GM19328 (cell line): ENCODE measurements at regions not wholly inside any gene's neighbourhood (a gene's known extent, or its start where the extent isn't known, plus 50 kb on each side); places are given as distances from the start of the nearest gene placed in this dataset.
"Not testable (repeated sequence)": the region's sequence is repeated elsewhere in the genome, so short reads cannot be mapped to it uniquely, and the experiment has no call there.

Experiments
- ATAC-seq: cut with Tn5 transposase; IDR thresholded peaks from one replicate; pipeline ENCODE4 v1.9.1; 2021; ENCODE audit warnings: mild to moderate bottlenecking, moderate library complexity; ENCODE audit not compliant: unreplicated experiment

DNA sequence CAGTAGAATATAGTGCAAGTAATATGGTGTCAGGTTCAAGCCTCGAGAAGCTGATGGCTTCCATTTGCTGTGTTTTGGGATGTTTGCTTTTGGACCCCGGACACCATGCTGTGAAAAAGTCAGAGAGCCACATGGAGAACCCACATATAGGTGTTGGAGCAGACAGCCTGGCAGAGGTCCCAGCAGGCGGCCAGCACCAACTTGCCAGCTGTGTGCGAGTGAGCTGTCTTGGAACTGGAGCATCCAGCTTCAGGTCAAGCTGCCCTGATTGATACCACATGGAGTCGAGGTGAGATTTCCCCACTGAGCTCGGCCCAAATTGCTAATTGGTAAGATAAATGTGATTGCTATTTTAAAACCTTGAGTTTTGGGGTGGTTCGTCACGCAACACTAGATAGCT lies 185.7 kb upstream of the TBL1XR1 start:
- ATAC-seq: no peak

DNA sequence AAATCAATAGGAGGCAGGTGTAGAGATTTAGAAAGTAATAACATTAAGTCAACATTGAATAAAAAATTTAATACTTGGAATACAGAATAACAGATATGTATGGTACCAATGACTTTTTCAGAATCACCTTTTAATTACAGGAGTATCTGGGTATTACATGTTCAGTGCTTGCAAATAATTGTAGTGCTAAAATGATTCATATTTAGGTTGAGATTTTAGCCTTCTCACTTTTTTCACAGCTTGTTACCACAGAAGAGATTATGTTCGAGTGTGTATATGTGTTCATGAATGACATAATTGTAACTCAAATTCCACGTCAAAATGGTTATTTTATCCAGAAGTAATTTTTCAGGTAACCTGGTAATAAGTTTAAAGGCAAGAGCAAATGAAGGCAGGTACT lies 187.9 kb upstream of the TBL1XR1 start:
- no peak for ATAC-seq

DNA sequence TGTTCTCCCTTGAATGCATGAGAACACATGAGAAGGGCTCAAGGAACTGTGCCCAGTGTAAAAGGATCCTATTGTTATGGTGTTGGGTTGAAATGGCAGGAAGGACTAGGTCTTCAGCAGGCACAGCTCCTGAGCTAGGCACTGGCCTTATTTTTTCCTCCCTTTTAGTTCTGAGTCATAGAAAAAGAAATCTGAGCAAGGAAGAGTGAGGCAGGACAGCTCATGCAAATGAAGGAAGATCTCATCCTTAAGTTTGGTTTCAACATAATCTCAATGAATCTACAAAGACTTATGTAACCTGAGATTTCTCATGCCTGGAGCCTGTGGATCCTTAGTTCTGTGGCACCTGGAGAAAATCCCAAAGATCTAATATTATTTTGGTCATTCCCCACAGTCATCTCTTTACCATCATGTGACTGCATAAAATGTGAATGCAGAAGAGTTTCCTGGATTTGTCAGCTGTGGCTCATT lies 188.6 kb upstream of the TBL1XR1 start:
- ATAC-seq: no peak

DNA sequence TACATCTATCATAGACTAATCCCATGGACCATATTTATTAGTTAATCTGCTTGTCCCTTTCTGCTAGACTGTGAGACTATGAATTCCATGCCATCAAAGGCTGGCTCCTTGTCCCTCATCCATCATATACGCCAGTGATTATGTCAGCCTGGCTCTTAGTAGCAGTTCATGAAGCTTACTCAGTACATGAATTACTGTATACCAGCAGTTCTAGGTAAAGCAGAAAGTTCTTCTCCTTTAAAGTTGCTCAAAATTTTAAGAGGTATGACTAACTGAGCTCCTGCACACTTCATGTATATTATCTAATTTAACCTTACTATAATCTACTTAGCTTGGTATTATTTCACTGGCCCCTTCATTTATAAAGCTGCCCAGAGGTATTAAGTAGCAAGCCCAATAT lies 190.9 kb upstream of the TBL1XR1 start:
- ATAC-seq: no peak

DNA sequence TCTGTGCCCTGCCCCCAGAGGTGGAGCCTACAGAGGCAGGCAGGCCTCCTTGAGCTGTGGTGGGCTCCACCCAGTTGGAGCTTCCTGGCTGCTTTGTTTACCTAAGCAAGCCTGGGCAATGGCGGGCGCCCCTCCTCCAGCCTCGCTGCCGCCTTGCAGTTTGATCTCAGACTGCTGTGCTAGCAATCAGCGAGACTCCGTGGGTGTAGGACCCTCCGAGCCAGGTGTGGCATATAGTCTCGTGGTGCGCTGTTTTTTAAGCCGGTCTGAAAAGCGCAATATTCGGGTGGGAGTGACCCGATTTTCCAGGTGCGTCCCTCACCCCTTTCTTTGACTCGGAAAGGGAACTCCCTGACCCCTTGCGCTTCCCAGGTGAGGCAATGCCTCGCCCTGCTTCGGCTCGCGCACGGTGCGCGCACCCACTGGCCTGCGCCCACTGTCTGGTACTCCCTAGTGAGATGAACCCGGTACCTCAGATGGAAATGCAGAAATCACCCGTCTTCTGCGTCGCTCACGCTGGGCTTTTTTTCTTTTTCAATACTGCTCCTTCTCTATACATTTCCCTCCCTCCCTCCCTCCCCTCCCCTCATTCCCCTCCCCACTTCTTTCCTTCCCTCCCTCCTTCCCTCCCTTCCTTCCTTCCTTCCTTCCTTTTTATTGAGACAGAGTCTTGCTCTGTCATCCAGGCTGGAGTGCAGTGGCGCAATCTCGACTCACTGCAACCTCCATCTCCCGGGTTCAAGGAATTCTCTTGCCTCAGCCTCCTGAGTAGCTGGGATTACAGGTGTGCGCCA lies 197.1 kb upstream of the TBL1XR1 start:
- not testable (repeated sequence) for ATAC-seq

DNA sequence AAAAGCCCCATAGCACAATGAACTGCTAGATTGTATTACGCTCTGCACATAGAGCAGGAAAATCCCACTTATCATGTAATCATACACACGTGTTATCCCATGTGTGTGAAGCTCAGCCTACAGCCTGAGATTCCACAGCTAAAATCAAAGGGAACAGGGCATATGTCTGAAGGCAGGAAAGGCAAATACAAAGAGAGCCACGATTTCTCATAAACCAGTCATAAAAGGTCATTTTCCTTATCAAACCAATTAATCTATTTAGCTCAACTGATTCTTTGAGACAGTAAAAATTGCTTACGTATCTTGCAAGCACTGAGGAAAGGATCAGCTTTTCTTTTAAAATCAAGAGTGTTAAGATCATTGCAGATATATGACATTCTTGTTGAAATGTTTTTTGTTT lies 199.5 kb upstream of the TBL1XR1 start:
- no peak for ATAC-seq

DNA sequence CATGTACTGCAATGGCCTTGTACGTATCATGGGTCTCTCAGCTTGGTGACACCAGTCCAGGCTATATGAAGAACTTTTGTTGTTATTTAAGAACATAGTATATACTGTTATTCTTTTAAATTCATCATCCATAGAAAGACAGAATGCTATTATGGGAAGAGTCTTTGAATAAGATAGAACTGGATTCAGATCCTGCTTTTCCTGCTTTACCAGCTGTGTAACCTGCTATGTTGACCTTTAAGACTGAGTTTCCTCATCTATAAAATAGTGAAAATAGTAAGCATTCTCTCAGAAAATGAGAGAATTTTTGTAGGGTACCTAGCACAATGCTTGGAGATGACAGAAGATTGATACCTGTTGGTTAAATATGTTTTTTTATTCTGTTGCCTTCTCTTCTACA lies 204.1 kb upstream of the TBL1XR1 start:
- ATAC-seq: no peak

DNA sequence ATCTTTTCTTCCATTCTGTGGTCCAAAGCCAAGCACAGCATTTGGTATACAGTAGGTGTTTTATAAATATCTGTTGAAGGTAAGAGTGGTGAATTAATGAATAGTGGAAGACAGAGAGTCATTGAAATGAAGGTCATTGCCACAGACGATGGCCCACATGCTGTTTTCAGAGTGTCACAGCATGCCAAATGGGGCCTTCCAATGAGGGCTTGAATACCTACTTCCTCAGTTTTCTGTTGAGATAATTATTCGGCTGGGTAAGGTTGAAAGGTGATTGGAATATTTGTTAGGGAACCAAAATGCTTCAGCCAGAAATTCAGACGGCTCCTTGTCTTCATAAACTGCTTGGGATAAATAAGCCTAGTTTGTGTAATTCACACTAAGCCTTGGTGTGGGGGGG lies 205.3 kb upstream of the TBL1XR1 start:
- no peak for ATAC-seq

DNA sequence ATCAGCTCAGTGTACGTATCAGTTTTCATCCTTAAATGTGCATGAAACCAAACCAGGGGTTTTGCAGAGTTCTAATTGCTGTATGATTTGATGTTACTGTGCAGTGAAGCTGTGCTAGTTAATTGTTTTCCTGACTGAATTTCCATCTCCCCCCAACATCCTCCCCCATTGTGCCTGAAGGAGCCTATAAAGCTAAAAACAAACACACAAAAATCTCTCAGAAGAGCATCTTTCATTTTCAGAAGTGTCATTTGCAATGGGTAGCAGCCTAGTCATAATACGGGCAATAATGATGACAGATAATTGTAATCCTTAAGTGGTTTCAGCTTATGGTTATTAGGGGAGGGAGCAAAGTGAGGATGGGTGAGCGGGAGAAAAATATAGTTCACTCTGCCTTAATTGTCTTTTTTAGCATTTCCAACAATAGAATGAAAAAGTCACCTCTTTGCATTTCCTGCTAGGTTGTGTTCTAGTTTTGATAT lies 207.9 kb upstream of the TBL1XR1 start:
- no peak for ATAC-seq

DNA sequence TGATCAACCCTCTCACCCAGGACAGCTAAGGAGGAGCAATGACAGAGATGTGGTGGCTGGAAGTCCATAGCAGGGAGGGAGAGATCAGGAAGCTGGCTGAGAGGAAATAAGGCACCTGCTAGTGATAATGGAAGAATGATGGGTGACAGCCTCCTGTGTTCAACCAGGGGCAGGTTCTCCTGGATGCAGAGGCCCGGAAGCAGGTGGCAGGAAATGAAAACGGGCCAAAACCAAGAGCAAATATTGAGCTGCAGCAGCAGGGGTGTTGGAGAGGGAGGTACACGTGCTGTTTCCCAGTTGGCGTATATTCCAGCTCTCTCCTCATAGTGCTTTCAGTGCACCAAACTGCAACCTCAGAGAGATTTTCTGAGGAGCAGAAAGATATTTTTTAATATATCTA lies 213.4 kb upstream of the TBL1XR1 start:
- ATAC-seq: no peak

DNA sequence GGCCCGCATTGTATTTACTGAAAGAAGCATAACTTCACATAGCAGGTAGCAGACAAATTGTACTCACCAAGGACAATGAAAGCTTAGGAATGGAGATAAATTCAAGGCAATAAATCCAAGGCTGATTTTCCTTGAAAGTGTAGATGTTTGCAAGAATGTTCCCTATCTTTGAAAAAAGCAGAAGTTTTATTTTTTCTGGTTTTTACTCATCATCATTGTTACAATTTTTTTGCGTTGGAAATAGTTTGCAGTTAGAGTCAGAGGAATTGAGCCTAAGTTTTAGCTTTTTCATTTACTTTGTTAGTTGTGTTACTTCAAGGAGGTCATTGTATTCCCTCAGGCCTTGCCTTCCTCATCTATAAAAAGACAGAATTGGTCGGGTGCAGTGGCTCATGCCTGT lies 213.9 kb upstream of the TBL1XR1 start:
- no peak for ATAC-seq

DNA sequence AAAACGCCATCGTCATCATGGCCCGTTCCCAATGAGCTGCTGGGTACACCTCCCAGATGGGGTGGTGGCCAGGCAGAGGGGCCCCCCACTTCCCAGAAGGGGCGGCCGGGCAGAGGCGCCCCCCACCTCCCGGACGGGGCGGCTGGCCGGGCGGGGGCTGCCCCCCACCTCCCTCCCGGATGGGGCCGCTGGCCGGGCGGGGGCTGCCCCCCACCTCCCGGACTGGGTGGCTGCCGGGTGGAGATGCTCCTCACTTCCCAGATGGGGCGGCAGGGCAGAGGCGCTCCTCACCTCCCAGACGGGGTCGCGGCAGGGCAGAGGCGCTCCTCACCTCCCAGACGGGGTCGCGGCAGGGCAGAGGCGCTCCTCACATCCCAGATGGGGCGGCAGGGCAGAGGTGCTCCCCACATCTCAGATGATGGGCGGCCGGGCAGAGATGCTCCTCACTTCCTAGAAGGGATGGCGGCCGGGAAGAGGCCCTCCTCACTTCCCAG lies 215.4 kb upstream of the TBL1XR1 start:
- not testable (repeated sequence) for ATAC-seq

DNA sequence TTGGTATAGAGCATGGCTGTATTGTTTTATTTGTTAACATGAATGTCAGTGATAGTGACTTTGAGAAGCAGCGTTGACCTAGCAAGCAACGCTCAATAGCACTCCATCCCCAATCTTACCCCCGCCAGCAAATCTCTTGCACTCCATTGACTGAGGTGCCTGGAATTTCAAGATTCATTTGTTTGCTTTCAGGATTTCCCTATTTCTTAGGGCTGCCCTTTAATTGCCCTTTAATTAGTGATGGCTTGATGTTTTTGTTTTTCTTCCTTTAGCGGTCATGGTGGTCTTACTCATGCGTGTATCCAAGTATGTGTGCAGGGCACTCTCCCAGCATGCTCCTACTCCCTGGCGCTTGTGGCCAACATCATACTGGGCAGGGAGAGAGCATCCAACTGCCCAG lies 216.8 kb upstream of the TBL1XR1 start:
- ATAC-seq: no peak

DNA sequence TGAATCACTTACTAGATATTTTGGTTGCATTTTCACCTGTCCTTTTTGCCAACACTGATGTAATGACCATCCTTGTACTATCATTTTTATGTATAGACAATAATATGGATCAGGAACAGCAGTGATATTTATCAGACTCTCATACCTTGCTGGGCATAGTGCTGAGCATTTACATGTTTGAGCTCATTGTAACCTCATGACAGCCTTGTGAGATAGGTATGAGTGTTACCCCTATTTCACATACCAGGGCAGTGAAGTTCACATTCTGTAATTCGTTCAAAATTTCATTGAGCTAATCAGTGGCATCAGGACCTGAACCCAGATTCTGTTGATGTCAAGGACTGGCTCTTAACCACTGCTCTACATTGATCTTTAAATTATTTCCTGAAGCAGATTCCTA lies 221.5 kb upstream of the TBL1XR1 start:
- ATAC-seq: no peak

DNA sequence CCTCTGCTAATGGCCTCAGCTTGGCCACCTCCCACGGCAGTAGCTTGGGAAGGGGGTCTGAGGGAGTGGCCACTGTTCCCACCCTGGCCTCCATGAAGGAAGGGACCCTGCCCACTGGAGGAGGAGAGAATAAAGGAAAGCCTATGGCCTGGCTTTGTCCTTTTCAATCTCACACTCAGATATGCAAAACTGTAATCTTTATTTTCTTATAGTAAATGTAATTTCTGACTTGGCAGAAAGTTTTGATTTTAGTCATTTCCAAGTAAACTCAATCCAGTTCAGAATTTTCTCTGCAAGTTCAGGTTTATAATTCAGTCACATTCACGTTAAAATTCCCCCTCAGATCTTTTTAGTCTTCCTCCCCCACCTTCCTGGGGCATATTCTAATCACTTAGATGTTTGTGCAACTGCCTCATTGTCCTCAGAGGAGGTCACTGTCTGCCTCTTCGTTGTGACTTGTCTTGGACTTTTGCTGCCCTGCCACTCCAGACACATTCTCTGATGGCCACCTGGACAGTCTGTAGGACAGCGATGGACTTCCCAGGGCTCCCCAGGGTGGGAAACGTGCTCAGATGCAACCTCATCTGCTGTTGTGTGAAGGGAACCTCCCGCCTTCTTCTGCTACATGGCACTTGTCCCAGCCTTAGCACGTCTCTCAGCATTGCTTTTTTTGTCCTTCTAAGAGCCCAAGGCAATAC lies 222.8 kb upstream of the TBL1XR1 start:
- no peak for ATAC-seq

DNA sequence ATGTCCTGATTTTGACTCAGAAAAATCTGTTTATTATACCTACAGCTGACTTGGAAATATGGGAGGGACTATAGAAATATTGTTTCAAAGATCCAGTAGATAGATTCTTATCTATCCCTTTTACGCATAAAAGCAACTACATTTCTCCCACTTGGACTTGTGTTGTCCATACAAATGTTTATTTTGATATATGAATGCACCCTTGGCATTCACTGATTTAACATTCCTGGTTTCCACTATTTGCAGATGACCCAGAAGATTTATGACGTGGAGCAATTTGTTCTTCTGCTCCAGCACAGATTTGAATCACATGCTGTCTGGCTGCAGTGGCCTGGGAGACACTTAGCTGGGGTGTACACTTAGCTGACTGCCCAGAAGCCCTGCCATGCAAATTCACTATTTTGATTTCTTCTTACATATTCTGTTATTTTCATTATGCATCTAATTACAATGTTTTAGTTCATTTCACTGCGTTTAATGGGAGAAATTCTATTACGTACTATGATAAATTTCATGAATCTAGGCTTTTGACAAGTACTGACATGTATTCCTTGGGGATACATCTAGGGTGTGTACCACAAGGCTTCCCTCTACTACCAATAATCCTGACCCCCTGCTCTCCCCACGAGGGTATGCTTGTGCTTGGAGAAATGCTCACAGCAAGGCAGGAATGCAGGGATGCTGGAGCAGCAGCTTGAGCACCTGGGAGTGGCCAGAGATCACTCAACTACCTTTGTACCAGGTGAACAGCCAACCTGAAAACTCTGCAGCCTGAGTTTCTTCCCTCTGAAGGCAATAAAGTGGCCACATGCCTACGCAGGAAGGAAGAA lies 223.6 kb upstream of the TBL1XR1 start:
- no peak for ATAC-seq

DNA sequence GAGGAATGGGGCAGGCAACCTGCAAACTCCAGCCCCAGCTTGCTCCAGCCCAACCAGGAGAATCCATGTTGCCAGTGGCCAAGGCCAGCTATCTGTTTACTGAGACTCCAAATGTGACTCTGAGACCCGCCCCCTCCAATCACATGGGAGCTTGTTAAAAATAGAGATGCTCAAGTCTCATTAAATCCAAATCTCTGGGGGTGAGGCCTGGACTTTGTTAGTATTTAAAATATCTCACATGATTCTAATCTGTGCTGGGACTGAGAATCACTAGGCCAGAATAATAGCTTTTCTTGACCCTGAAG lies 224.2 kb upstream of the TBL1XR1 start:
- ATAC-seq: no peak

DNA sequence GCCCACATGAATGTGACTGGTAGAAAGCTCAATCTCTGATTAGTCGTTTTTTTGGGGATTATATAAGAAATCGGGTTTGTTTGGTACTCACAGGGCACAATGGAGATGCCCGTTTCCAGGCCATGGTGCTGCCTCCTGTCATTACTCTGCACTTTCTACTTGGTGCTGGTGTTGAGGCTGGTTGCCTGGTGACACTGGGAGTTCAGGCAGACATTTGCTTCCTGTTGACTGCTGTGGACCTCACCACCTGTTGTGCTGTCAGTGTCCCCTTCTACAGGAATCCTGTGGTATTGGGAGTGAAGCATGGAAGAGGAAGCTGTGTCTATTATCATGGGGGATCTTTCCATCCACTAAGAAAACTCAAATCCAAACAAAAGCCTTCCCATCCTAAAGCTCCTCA lies 227.2 kb upstream of the TBL1XR1 start:
- no peak for ATAC-seq

DNA sequence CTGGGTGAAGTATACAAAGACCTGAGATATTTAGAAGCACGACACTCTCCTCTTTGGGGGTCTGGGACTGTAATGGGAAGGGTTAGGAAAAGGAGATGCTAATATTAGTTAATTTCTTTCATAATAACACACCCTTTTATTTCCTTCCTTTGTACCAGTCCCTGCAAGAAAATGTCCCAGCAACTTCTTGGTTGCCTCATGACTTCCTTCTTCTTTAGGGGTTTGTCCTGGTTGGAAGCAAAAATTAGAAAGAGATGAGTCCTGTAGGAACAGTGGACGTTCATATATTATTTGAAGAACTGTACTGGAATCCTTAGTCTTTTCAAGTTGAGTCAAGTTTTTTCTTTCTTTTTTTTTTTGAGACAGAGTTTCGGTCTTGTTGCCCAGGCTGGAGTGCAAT lies 227.8 kb upstream of the TBL1XR1 start:
- no peak for ATAC-seq

DNA sequence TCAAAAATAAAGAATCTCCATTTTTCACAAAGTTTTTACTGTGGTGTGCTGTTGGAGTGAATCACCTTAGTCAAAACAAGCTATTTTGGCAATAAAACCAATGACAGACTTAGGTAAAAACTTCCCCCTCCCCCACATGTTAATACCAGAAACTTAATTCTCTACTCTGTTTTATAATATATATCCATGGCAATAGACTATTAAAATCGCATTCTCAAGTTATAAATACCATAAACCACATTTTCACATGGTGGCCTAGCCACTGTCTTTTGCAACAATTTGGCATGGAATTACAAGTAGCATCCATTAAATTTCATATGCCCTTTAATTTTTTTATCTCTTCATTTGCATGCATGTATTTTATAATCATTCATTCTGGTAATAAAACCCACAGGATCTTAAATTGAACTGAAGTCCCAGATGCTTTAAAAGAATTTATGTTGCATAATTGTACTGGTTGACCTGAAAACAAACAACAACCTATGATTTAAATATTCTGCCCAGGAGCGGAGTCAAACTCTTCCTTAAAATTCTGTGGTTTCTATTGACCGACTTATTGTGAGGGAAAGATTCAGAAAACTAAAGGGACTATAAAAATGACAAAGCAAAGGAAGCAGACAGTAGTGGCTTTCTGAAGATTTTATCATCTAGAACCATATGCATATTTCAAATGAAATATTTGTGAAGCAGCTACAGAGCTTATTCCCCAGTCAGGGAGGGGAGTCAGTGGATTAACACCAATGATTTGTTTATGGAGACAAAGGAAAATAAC lies 229.0 kb upstream of the TBL1XR1 start:
- ATAC-seq: no peak
